Ishikawa (cell line): ENCODE measurements at regions not wholly inside any gene's neighbourhood (a gene's known extent, or its start where the extent isn't known, plus 50 kb on each side); places are given as distances from the start of the nearest gene placed in this dataset.

ENCODE experiments used
- CEBPB ChIP-seq: IDR thresholded peaks from 2 replicates; pipeline ENCODE4 v1.6.1; 2012
- CREB1 ChIP-seq: IDR thresholded peaks from 2 replicates; pipeline ENCODE4 v1.6.1; 2012; ENCODE audit warnings: low read depth
- EGR1 ChIP-seq: IDR thresholded peaks from 2 replicates; pipeline ENCODE4 v1.6.1; 2012
- EP300 ChIP-seq: IDR thresholded peaks from 2 replicates; pipeline ENCODE4 v1.6.1; 2012; ENCODE audit warnings: borderline replicate concordance
- FOXM1 ChIP-seq: IDR thresholded peaks from 2 replicates; pipeline ENCODE4 v1.6.1; 2012; ENCODE audit warnings: low read depth, borderline replicate concordance
- MAX ChIP-seq: IDR thresholded peaks from 2 replicates; pipeline ENCODE4 v1.6.1; 2012
- NFIC ChIP-seq: IDR thresholded peaks from 2 replicates; pipeline ENCODE4 v1.6.1; 2012
- RAD21 ChIP-seq: IDR thresholded peaks from 2 replicates; pipeline ENCODE4 v1.6.1; 2012; ENCODE audit warnings: low read depth
- REST ChIP-seq: IDR thresholded peaks from 2 replicates; pipeline ENCODE4 v1.6.1; 2012; ENCODE audit warnings: low read depth, mild to moderate bottlenecking
- TAF1 ChIP-seq: IDR thresholded peaks from 2 replicates; pipeline ENCODE4 v1.6.1; 2012; ENCODE audit warnings: low read depth, mild to moderate bottlenecking
- TCF12 ChIP-seq: IDR thresholded peaks from 2 replicates; pipeline ENCODE4 v1.6.1; 2012; ENCODE audit warnings: low read depth
- TEAD4 ChIP-seq: IDR thresholded peaks from 2 replicates; pipeline ENCODE4 v1.6.1; 2012
- USF1 ChIP-seq: IDR thresholded peaks from 2 replicates; pipeline ENCODE4 v1.6.1; 2012
- YY1 ChIP-seq: IDR thresholded peaks from 2 replicates; pipeline ENCODE4 v1.6.1; 2012; ENCODE audit warnings: low read depth
- ZBTB7A ChIP-seq: IDR thresholded peaks from 2 replicates; pipeline ENCODE4 v1.6.1; 2012; ENCODE audit warnings: low read depth

- TF ChIP-seq CEBPB (no peak), USF1 (no peak), RAD21 (no peak), REST (no peak), CREB1 (no peak), ZBTB7A (no peak), YY1 (no peak), TEAD4 (no peak), TAF1 (no peak), FOXM1 (no peak), MAX (no peak), EP300 (no peak), TCF12 (no peak), NFIC (no peak), EGR1 (no peak)
Measured at GRCh38 chr9:28692012-28692411, 1118.7 kb upstream of the C9orf72 start.

GRCh38 chr9:28696960-28697359 lies 1123.7 kb upstream of the C9orf72 start:
- TF ChIP-seq TEAD4 (no peak), TCF12 (no peak), MAX (no peak), EGR1 (no peak), YY1 (no peak), FOXM1 (no peak), NFIC (no peak), USF1 (no peak), CREB1 (no peak), ZBTB7A (no peak), TAF1 (no peak), RAD21 (no peak), REST (no peak), EP300 (no peak), CEBPB (no peak)

GRCh38 chr9:28699632-28700031 lies 1126.4 kb upstream of the C9orf72 start:
- TF ChIP-seq REST (no peak), YY1 (no peak), TCF12 (no peak), RAD21 (no peak)

GRCh38 chr9:28707616-28708015 lies 1134.3 kb upstream of the C9orf72 start:
- no peak for TF ChIP-seq USF1
- no peak for TF ChIP-seq EGR1
- TF ChIP-seq YY1 = no peak
- no peak for TF ChIP-seq CREB1
- no peak for TF ChIP-seq FOXM1
- no peak for TF ChIP-seq MAX
- TF ChIP-seq TCF12 = no peak
- TF ChIP-seq TEAD4 = no peak
- no peak for TF ChIP-seq ZBTB7A
- no peak for TF ChIP-seq CEBPB
